Thoracic aorta (tissue), 2 donors: ENCODE measurements at regions not wholly inside any gene's neighbourhood (a gene's known extent, or its start where the extent isn't known, plus 50 kb on each side); places are given as distances from the start of the nearest gene placed in this dataset.

ENCODE experiments used
- ATAC-seq: fragments of 150-250 bp; one replicate; pipeline ENCODE4 v1.8.0; 2017; ENCODE audit warnings: low read depth; ENCODE audit not compliant: insufficient number of reproducible peaks, low FRiP score
- DNase-seq: peaks from one replicate; pipeline ENCODE4 v3.0.0-alpha.2; 2020; ENCODE audit warnings: low spot score
- H3K27ac ChIP-seq, 2 donors: fragments of 200-600 bp; sonication (generic); 1 replicate in 1 of 2; 2 replicates in 1 of 2; pipeline ENCODE4 v1.5.1; 2016; ENCODE audit warnings: mild to moderate bottlenecking in 2 of 2, moderate library complexity in 2 of 2
- H3K27me3 ChIP-seq: fragments of 200-600 bp; sonication (generic); replicated peaks from 2 replicates; pipeline ENCODE4 v1.6.0; 2016; ENCODE audit warnings: mild to moderate bottlenecking; ENCODE audit not compliant: insufficient read depth
- H3K36me3 ChIP-seq: fragments of 200-600 bp; sonication (generic); one replicate; pipeline ENCODE4 v1.5.1; 2016
- H3K4me1 ChIP-seq, 2 donors: fragments of 200-600 bp; sonication (generic); 1 replicate in 1 of 2; 2 replicates in 1 of 2; pipeline versions ENCODE4 v1.5.1 to v1.6.0; 2016; ENCODE audit warnings: low read depth in 2 of 2, mild to moderate bottlenecking in 1 of 2; ENCODE audit not compliant: control insufficient read depth in 1 of 2
- H3K4me3 ChIP-seq: fragments of 200-600 bp; sonication (generic); 2 replicates; pipeline ENCODE4 v1.5.1; 2016; ENCODE audit warnings: mild to moderate bottlenecking
- H3K9me3 ChIP-seq: fragments of 200-600 bp; sonication (generic); 2 replicates; pipeline ENCODE4 v1.5.1; 2016
- TF ChIP-seq, protein P1 (sequence below): fragments of 200-600 bp; sonication (generic); IDR thresholded peaks from one replicate; pipeline ENCODE4 v1.5.1; 2019; ENCODE audit warnings: antibody characterized with exemption

DNA sequence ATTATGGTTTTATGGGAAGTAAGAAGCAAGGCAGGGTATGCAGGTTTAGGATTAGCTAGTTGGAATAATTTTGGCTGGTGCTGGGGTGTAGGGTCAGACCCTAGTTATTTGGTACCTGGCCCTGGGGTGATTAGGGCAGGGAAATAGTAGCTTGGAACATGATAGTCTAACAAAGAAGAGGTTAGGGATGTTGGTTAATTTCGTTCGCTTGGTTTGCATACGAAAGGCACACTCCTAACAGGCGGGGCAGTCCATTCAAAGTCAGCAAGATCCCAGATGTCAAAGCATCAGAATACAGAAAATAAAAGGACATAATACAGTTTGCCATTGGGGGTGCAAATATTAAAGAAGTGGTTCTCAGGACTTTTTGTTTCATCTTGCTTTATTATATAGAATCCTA is 55.7 kb upstream of the ITPRID1 start:
- H3K4me3 ChIP-seq, result no peak overlapping the region
- no peak for ATAC-seq
- TF ChIP-seq, protein P1, sequence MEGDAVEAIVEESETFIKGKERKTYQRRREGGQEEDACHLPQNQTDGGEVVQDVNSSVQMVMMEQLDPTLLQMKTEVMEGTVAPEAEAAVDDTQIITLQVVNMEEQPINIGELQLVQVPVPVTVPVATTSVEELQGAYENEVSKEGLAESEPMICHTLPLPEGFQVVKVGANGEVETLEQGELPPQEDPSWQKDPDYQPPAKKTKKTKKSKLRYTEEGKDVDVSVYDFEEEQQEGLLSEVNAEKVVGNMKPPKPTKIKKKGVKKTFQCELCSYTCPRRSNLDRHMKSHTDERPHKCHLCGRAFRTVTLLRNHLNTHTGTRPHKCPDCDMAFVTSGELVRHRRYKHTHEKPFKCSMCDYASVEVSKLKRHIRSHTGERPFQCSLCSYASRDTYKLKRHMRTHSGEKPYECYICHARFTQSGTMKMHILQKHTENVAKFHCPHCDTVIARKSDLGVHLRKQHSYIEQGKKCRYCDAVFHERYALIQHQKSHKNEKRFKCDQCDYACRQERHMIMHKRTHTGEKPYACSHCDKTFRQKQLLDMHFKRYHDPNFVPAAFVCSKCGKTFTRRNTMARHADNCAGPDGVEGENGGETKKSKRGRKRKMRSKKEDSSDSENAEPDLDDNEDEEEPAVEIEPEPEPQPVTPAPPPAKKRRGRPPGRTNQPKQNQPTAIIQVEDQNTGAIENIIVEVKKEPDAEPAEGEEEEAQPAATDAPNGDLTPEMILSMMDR, result no peak
- H3K4me1 ChIP-seq, result no peaks in the 10 kb centered on the region
- H3K27ac ChIP-seq, result no peak overlapping the region
- H3K9me3 ChIP-seq, result no peaks in the 10 kb centered on the region
- DNase-seq, result no peak
- H3K36me3 ChIP-seq, result no peaks in the 10 kb centered on the region
- no peaks in the 10 kb centered on the region for H3K27me3 ChIP-seq

DNA sequence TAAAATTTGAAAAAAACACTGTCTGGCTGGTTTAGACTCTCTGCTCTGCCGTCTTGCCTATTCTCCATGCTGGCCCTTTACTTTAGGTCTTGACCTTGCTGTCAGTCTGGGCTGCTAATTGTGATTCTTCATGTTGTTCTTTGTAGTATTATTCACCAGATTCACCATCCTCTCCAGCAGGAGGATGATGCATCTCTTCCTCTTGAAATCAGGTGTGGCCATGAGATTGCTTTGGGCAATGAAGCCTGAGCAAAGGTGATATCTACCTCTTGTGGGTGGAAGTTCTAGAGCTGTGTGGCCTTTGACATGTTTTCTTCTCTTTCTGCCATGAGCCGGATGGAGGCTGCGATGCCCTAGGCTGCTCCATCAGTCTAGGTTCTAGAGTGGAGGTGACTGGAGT is 51.3 kb upstream of the ITPRID1 start:
- Histone ChIP-seq H3K27me3 (no peaks in the 10 kb centered on the region), H3K9me3 (no peaks in the 10 kb centered on the region), H3K27ac (no peak overlapping the region), H3K4me1 (no peaks in the 10 kb centered on the region), H3K36me3 (no peaks in the 10 kb centered on the region), H3K4me3 (no peak overlapping the region)
- ATAC-seq (no peak), DNase-seq (no peak)
- TF ChIP-seq, protein P1, result no peak
